OCI-LY7 (cell line): ENCODE measurements at regions not wholly inside any gene's neighbourhood (a gene's known extent, or its start where the extent isn't known, plus 50 kb on each side); places are given as distances from the start of the nearest gene placed in this dataset.

Experiments
- BruUV-seq: library from RNA; stranded (reverse); fragments of 400-500 nt; replicated peaks from 2 replicates; lab custom pipeline; 2021; lab: Mats Ljungman, UMichigan
- CTCF ChIA-PET: fragments of 300-600 bp; sonication (Branson Sonifier 250); formaldehyde crosslinking; loops from one replicate; lab custom pipeline; 2022; ENCODE audit warnings: antibody characterized with exemption; ENCODE audit not compliant: unreplicated experiment; lab: Charles Lee
- POLR2A ChIA-PET: fragments of 300-600 bp; sonication (Branson Sonifier 250); formaldehyde crosslinking; loops from one replicate; lab custom pipeline; 2022; ENCODE audit warnings: antibody characterized with exemption; lab: Charles Lee
- DNase-seq: peaks from one replicate; pipeline ENCODE4 v3.0.0-alpha.2; 2015; ENCODE audit warnings: low spot score
- H2AFZ ChIP-seq: fragments of 200-600 bp; sonication (generic), shearing (Covaris generic); 2 replicates; pipeline ENCODE4 v1.6.1; 2014; ENCODE audit warnings: mild to moderate bottlenecking, antibody characterized with exemption, low read length, moderate library complexity
- H3K27ac ChIP-seq: fragments of 200-600 bp; sonication (generic); 2 replicates; pipeline ENCODE4 v1.5.1; 2014; ENCODE audit warnings: mixed run types, low read depth, mild to moderate bottlenecking, moderate library complexity, low read length, inconsistent platforms; ENCODE audit not compliant: poor library complexity, severe bottlenecking
- H3K36me3 ChIP-seq: fragments of 200-600 bp; sonication (generic); 2 replicates; pipeline ENCODE4 v1.6.1; 2014; ENCODE audit warnings: mild to moderate bottlenecking, antibody characterized with exemption, low read length, moderate library complexity, mixed read lengths; ENCODE audit not compliant: insufficient read depth
- H3K4me1 ChIP-seq: fragments of 200-600 bp; sonication (generic); 2 replicates; pipeline ENCODE4 v1.5.1; 2014; ENCODE audit warnings: mild to moderate bottlenecking, low read length; ENCODE audit not compliant: insufficient read depth, poor library complexity, severe bottlenecking
- H3K4me2 ChIP-seq: fragments of 200-600 bp; sonication (generic); 2 replicates; pipeline ENCODE4 v1.6.1; 2014; ENCODE audit warnings: mild to moderate bottlenecking, low read length
- H3K4me3 ChIP-seq: fragments of 200-600 bp; sonication (generic); 2 replicates; pipeline ENCODE4 v1.5.1; 2014; ENCODE audit warnings: mild to moderate bottlenecking, low read depth, low read length; ENCODE audit not compliant: poor library complexity, severe bottlenecking
- H3K79me2 ChIP-seq: fragments of 200-600 bp; sonication (generic); 2 replicates; pipeline ENCODE4 v1.6.1; 2016; ENCODE audit warnings: low read depth, mild to moderate bottlenecking, low read length, moderate library complexity, mixed read lengths; ENCODE audit not compliant: insufficient read depth
- H3K9me2 ChIP-seq: fragments of 200-600 bp; sonication (generic); 2 replicates; pipeline ENCODE4 v1.6.1; 2016; ENCODE audit warnings: mild to moderate bottlenecking, low read length, mixed read lengths; ENCODE audit not compliant: insufficient read depth
- H3K9me3 ChIP-seq: fragments of 200-600 bp; sonication (generic); 2 replicates; pipeline ENCODE4 v1.6.1; 2014; ENCODE audit warnings: mild to moderate bottlenecking, mixed run types, low read length, mixed read lengths
- H4K20me1 ChIP-seq: fragments of 200-600 bp; sonication (generic); 2 replicates; pipeline ENCODE4 v1.6.1; 2014; ENCODE audit warnings: mild to moderate bottlenecking, antibody characterized with exemption, low read length, moderate library complexity, mixed read lengths; ENCODE audit not compliant: insufficient read depth
- CTCF ChIP-seq: fragments of 200-600 bp; sonication (generic); conservative IDR thresholded peaks from 2 replicates; pipeline ENCODE4 v1.5.1; 2014; ENCODE audit warnings: mild to moderate bottlenecking, antibody characterized with exemption, low read length, moderate library complexity, mixed read lengths
- EZH2phosphoT487 ChIP-seq: fragments of 200-600 bp; sonication (generic); IDR thresholded peaks from 2 replicates; pipeline ENCODE4 v1.6.1; 2018; ENCODE audit warnings: low read depth, borderline replicate concordance, mild to moderate bottlenecking, mixed run types, antibody characterized with exemption, low read length, moderate library complexity, mixed read lengths
- intact Hi-C: fragments of 100-400 bp; cut with micrococcal nuclease; formaldehyde crosslinking; loops from one replicate; pipeline ENCODE4 v1.10.0; 2022; ENCODE audit not compliant: unreplicated experiment

GRCh38 chr13:97520061-97520460 is 86.1 kb downstream of the RAP2A start:
- Histone ChIP-seq H3K4me1 (no peaks in the 10 kb centered on the region), H3K4me2 (no peak overlapping the region), H3K9me3 (no peaks in the 10 kb centered on the region), H2AFZ (no peak overlapping the region), H3K4me3 (no peak overlapping the region), H4K20me1 (no peaks in the 10 kb centered on the region), H3K36me3 (no peaks in the 10 kb centered on the region), H3K27ac (no peak overlapping the region), H3K9me2 (no peaks in the 10 kb centered on the region), H3K79me2 (no peaks in the 10 kb centered on the region)
- no peak for DNase-seq
- BruUV-seq: no TSS peak
- intact Hi-C loops: no loop called here
- CTCF ChIA-PET: no interaction called here
- POLR2A ChIA-PET: no interaction called here
- no peak for TF ChIP-seq EZH2phosphoT487
- TF ChIP-seq CTCF: no peak

- Histone ChIP-seq H2AFZ (no peak overlapping the region), H3K27ac (no peak overlapping the region), H3K36me3 (no peaks in the 10 kb centered on the region), H3K9me2 (no peaks in the 10 kb centered on the region), H4K20me1 (no peaks in the 10 kb centered on the region), H3K4me1 (no peaks in the 10 kb centered on the region), H3K4me2 (no peak overlapping the region), H3K4me3 (no peak overlapping the region), H3K9me3 (no peaks in the 10 kb centered on the region), H3K79me2 (no peaks in the 10 kb centered on the region)
- intact Hi-C loops: no loop called here
- CTCF ChIA-PET: no interaction called here
- POLR2A ChIA-PET: interaction anchor here (0.6 kb wide), 2 partner anchors 32 to 332 kb away, joined by 3 to 4 read pairs; no protein-coding TSS in a partner anchor
- no peak for DNase-seq
- no TSS peak for BruUV-seq
- no peak for TF ChIP-seq EZH2phosphoT487
- TF ChIP-seq CTCF: no peak
Observed at GRCh38 chr13:97520866-97521265, 86.9 kb downstream of the RAP2A start.

GRCh38 chr13:97521726-97522125 is 87.8 kb downstream of the RAP2A start:
- Histone ChIP-seq H3K4me3 (no peak overlapping the region), H3K79me2 (no peaks in the 10 kb centered on the region), H3K36me3 (no peaks in the 10 kb centered on the region), H3K4me1 (no peaks in the 10 kb centered on the region), H3K9me3 (no peaks in the 10 kb centered on the region), H3K9me2 (no peaks in the 10 kb centered on the region), H3K4me2 (no peak overlapping the region), H3K27ac (no peak overlapping the region), H4K20me1 (no peaks in the 10 kb centered on the region), H2AFZ (no peak overlapping the region)
- BruUV-seq: no TSS peak
- POLR2A ChIA-PET: interaction anchor here (0.6 kb wide), 1 partner anchor 333 kb away, joined by 3 read pairs; no protein-coding TSS in a partner anchor
- CTCF ChIA-PET: no interaction called here
- no peak for DNase-seq
- intact Hi-C loops: no loop called here
- no peak for TF ChIP-seq CTCF
- no peak for TF ChIP-seq EZH2phosphoT487
